IPS-15b (cell line): ENCODE measurements at regions not wholly inside any gene's neighbourhood (a gene's known extent, or its start where the extent isn't known, plus 50 kb on each side); places are given as distances from the start of the nearest gene placed in this dataset.
"Not testable (repeated sequence)": the region's sequence is repeated elsewhere in the genome, so short reads cannot be mapped to it uniquely, and the experiment has no call there.

ENCODE experiments used
- H3K27me3 ChIP-seq: one replicate; pipeline ENCODE4 v1.6.1; 2013; ENCODE audit warnings: low read length; ENCODE audit not compliant: control insufficient read depth, insufficient read depth
- H3K36me3 ChIP-seq: one replicate; pipeline ENCODE4 v1.6.1; 2013; ENCODE audit warnings: low read length; ENCODE audit not compliant: control insufficient read depth, insufficient read depth
- H3K4me1 ChIP-seq: one replicate; pipeline ENCODE4 v1.6.1; 2013; ENCODE audit warnings: mild to moderate bottlenecking, low read length; ENCODE audit not compliant: control insufficient read depth, insufficient read depth
- H3K4me3 ChIP-seq: one replicate; pipeline ENCODE4 v1.5.1; 2013; ENCODE audit warnings: low read depth, low read length
- H3K9ac ChIP-seq: one replicate; pipeline ENCODE4 v1.6.1; 2013; ENCODE audit warnings: low read depth, mild to moderate bottlenecking, low read length
- H3K9me3 ChIP-seq: one replicate; pipeline ENCODE4 v1.6.1; 2013; ENCODE audit warnings: mild to moderate bottlenecking, low read length; ENCODE audit not compliant: control insufficient read depth, insufficient read depth

GRCh38 chr3:73846951-73847350, 222.2 kb upstream of the PDZRN3 start:
- Histone ChIP-seq H3K4me1 (no peaks in the 10 kb centered on the region), H3K9me3 (no peaks in the 10 kb centered on the region), H3K4me3 (no peak overlapping the region), H3K36me3 (no peaks in the 10 kb centered on the region), H3K27me3 (no peaks in the 10 kb centered on the region), H3K9ac (no peak overlapping the region)

GRCh38 chr3:73839032-73839431, 214.3 kb upstream of the PDZRN3 start:
- H3K4me3 ChIP-seq, result no peak overlapping the region
- no peak overlapping the region for H3K9ac ChIP-seq
- no peaks in the 10 kb centered on the region for H3K4me1 ChIP-seq
- H3K9me3 ChIP-seq, result no peaks in the 10 kb centered on the region
- H3K36me3 ChIP-seq, result no peaks in the 10 kb centered on the region
- no peaks in the 10 kb centered on the region for H3K27me3 ChIP-seq

DNA sequence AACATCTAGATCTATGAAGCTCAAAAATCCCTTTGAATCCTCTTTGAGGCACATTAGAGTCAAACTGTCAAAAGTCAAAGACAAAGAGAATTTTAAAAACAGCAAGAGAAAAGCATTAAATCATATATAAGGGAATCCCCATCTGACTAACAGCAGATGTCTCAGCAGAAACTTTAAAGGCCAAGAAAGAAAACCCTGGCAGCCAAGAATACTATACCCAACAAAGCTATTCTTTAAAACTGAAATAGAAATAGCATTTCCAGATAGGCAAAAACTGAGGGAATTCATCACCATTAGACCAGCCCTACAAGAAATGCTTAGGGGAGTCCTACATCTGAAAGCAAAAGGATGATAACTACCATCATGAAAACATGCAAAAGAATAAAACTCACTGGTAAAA, 211.2 kb upstream of the PDZRN3 start:
- no peaks in the 10 kb centered on the region for H3K36me3 ChIP-seq
- H3K27me3 ChIP-seq, result no peaks in the 10 kb centered on the region
- no peaks in the 10 kb centered on the region for H3K9me3 ChIP-seq
- no peak overlapping the region for H3K4me3 ChIP-seq
- no peaks in the 10 kb centered on the region for H3K4me1 ChIP-seq
- no peak overlapping the region for H3K9ac ChIP-seq

DNA sequence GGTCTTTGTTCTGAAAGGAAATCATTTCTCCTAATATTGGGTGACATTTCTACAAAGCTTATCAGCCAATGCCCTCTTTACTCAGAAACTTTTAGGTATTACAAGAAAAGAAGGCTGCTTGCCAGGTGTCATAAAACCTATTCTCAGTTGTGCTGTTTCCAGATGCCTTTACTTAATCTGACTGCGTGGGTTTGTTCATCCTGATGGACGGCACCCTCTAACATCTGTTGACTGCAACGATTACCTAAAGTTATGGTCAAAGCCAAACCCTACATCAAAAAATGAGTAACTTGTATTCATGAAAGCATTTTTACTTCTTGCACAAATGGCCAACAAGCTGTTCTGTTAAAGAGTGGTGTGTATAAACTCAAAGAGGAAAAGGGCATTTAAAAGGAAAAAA, 207.7 kb upstream of the PDZRN3 start:
- H3K36me3 ChIP-seq, result no peaks in the 10 kb centered on the region
- no peaks in the 10 kb centered on the region for H3K4me1 ChIP-seq
- H3K27me3 ChIP-seq, result no peaks in the 10 kb centered on the region
- H3K9ac ChIP-seq, result no peak overlapping the region
- H3K9me3 ChIP-seq, result no peaks in the 10 kb centered on the region
- H3K4me3 ChIP-seq, result no peak overlapping the region

- H3K4me3 ChIP-seq, result no peak overlapping the region
- H3K27me3 ChIP-seq, result no peaks in the 10 kb centered on the region
- H3K4me1 ChIP-seq, result no peaks in the 10 kb centered on the region
- no peaks in the 10 kb centered on the region for H3K9me3 ChIP-seq
- no peaks in the 10 kb centered on the region for H3K36me3 ChIP-seq
- no peak overlapping the region for H3K9ac ChIP-seq
Measured at GRCh38 chr3:73828348-73828747, 203.6 kb upstream of the PDZRN3 start.

GRCh38 chr3:73827725-73828211, 203.0 kb upstream of the PDZRN3 start:
- Histone ChIP-seq H3K27me3 (no peaks in the 10 kb centered on the region), H3K4me1 (no peaks in the 10 kb centered on the region), H3K36me3 (no peaks in the 10 kb centered on the region), H3K9ac (no peak overlapping the region), H3K9me3 (no peaks in the 10 kb centered on the region), H3K4me3 (no peak overlapping the region)

GRCh38 chr3:73827204-73827603, 202.5 kb upstream of the PDZRN3 start:
- H3K36me3 ChIP-seq, result no peaks in the 10 kb centered on the region
- no peaks in the 10 kb centered on the region for H3K27me3 ChIP-seq
- no peaks in the 10 kb centered on the region for H3K9me3 ChIP-seq
- H3K9ac ChIP-seq, result no peak overlapping the region
- H3K4me3 ChIP-seq, result no peak overlapping the region
- H3K4me1 ChIP-seq, result no peaks in the 10 kb centered on the region

- H3K4me3 ChIP-seq, H3K4me1 ChIP-seq, H3K36me3 ChIP-seq, H3K9ac ChIP-seq, H3K9me3 ChIP-seq, H3K27me3 ChIP-seq: not testable (repeated sequence)
Measured at GRCh38 chr3:73820896-73821295, 196.2 kb upstream of the PDZRN3 start.

- Histone ChIP-seq H3K36me3 (no peaks in the 10 kb centered on the region), H3K9me3 (peaks cover 4% of the 10 kb centered on the region), H3K4me1 (no peaks in the 10 kb centered on the region), H3K27me3 (no peaks in the 10 kb centered on the region), H3K4me3 (no peak overlapping the region), H3K9ac (no peak overlapping the region)
Measured at GRCh38 chr3:73820431-73820830, 195.7 kb upstream of the PDZRN3 start.

- Histone ChIP-seq H3K27me3 (no peaks in the 10 kb centered on the region), H3K9ac (no peak overlapping the region), H3K36me3 (no peaks in the 10 kb centered on the region), H3K4me3 (no peak overlapping the region), H3K4me1 (no peaks in the 10 kb centered on the region), H3K9me3 (no peaks in the 10 kb centered on the region)
Measured at GRCh38 chr3:73815966-73816365, 191.2 kb upstream of the PDZRN3 start.

GRCh38 chr3:73813692-73814292, 189.1 kb upstream of the PDZRN3 start:
- no peaks in the 10 kb centered on the region for H3K36me3 ChIP-seq
- no peak overlapping the region for H3K4me3 ChIP-seq
- H3K9ac ChIP-seq, result no peak overlapping the region
- H3K9me3 ChIP-seq, result no peaks in the 10 kb centered on the region
- H3K27me3 ChIP-seq, result no peaks in the 10 kb centered on the region
- no peaks in the 10 kb centered on the region for H3K4me1 ChIP-seq

GRCh38 chr3:73813291-73813690, 188.6 kb upstream of the PDZRN3 start:
- Histone ChIP-seq H3K9ac (no peak overlapping the region), H3K9me3 (no peaks in the 10 kb centered on the region), H3K36me3 (no peaks in the 10 kb centered on the region), H3K4me3 (no peak overlapping the region), H3K4me1 (no peaks in the 10 kb centered on the region), H3K27me3 (no peaks in the 10 kb centered on the region)
